ENCODE measurements at regions not wholly inside any gene's neighbourhood (a gene's known extent, or its start where the extent isn't known, plus 50 kb on each side); places are given as distances from the start of the nearest gene placed in this dataset.
"Not testable (repeated sequence)": the region's sequence is repeated elsewhere in the genome, so short reads cannot be mapped to it uniquely, and the experiment has no call there.

DNA sequence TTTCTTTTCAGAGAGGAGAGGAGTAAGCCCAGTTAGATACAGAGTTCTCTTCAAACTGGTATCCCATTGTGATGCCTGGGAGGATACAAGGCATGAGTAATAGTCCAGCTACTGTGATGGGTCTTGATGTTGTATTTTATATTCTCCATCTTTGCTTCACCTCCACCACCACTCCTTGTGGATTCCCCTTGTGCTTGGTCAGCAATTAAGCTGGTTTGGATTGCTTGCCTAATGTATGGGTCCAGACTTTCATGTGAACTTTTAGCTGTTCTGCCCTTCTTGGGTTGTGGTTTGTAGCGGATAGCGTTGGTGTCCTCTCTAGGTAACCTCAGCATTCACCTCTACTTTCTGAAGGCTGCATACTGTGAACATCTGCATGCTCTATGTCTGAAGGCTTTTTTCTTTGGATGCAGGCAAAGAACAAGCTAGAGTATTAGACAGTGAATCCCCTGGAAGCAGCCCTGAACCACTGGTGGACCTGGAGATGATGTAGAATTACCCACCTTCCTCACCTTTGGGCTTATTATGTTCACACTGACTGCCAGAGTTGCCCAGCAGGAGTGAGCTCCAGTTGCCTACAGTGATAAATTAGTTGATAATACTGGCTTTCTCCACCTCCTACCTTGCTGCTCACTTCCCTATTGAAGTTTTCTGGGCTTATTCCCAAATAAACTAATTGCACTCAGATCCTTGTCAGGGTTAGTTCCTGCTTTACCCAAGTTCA lies 126.5 kb upstream of the MTPN start:
- TF ChIP-seq, protein P1, sequence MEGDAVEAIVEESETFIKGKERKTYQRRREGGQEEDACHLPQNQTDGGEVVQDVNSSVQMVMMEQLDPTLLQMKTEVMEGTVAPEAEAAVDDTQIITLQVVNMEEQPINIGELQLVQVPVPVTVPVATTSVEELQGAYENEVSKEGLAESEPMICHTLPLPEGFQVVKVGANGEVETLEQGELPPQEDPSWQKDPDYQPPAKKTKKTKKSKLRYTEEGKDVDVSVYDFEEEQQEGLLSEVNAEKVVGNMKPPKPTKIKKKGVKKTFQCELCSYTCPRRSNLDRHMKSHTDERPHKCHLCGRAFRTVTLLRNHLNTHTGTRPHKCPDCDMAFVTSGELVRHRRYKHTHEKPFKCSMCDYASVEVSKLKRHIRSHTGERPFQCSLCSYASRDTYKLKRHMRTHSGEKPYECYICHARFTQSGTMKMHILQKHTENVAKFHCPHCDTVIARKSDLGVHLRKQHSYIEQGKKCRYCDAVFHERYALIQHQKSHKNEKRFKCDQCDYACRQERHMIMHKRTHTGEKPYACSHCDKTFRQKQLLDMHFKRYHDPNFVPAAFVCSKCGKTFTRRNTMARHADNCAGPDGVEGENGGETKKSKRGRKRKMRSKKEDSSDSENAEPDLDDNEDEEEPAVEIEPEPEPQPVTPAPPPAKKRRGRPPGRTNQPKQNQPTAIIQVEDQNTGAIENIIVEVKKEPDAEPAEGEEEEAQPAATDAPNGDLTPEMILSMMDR (conservative IDR thresholded peaks at IDR 0.05; ENCODE audit: control insufficient read depth, insufficient read depth, low read depth, low read length): no peak
- H3K4me3 ChIP-seq (ENCODE audit: control insufficient read depth, low read depth, low read length): no peak overlapping the region
- DNase-seq (ENCODE audit: low read depth): no peak

DNA sequence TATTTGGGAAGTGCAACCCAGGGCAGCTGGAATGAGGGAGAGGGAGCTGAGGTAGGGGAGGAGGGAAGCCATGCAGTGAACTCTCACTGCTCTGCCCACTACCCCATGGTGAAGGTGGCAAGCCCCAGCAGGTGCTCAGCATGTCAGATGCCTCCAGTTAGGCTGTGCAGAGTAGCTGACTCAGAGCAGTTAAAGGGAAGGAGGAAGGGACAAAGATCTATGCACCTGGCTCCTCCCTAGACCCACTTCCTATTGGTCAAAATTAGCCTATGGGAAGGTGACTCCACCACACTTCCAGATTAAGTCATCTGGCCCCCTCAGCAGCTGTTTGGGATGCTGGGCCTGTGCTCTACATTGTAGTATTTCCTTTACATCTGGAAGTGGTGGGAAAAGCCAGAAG lies 125.7 kb upstream of the MTPN start:
- no peak for DNase-seq (ENCODE audit: low read depth)
- TF ChIP-seq, protein P1 (conservative IDR thresholded peaks at IDR 0.05; ENCODE audit: control insufficient read depth, insufficient read depth, low read depth, low read length): no peak
- H3K4me3 ChIP-seq (ENCODE audit: control insufficient read depth, low read depth, low read length): no peak overlapping the region

DNA sequence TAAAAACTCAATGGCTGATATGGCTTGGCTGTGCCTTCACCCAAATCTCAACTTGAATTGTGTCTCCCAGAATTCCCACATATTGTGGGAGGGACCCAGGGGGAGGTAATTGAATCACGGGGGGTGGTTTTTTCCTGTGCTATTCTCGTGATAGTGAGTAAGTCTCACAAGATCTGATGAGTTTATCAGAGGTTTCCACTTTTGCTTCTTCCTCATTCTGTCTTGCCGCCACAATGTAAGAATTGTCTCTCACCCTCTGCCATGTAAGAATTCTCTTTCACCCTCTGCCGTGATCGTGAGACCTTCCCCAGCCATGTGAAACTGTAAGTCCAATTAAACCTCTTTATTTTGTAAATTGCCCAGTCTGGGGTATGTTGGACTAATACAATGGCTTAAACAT lies 115.6 kb upstream of the MTPN start:
- DNase-seq (ENCODE audit: low read depth); H3K4me3 ChIP-seq (ENCODE audit: control insufficient read depth, low read depth, low read length): not testable (repeated sequence)

DNA sequence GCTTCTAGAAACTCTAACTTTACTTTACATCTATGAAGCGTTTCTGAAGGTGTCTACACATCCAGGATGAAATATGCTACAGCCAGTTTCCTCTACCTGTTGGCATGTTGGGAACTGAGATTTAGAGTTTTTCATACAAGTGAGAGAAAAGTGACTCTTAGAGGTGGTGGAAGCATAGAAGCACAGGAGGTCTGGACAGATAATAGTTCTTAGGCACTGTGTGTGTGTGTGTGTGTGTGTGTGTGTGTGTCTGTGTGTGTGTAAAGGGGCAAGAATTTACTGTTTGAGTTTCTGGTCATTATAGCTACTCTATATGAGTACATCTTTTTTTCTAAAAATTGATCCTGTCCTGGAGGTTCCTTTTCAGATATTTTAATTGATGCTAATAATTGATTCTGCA lies 110.7 kb upstream of the MTPN start:
- TF ChIP-seq, protein P1 (conservative IDR thresholded peaks at IDR 0.05; ENCODE audit: control insufficient read depth, insufficient read depth, low read depth, low read length): no peak
- no peak for DNase-seq (ENCODE audit: low read depth)
- H3K4me3 ChIP-seq (ENCODE audit: control insufficient read depth, low read depth, low read length): no peak overlapping the region

DNA sequence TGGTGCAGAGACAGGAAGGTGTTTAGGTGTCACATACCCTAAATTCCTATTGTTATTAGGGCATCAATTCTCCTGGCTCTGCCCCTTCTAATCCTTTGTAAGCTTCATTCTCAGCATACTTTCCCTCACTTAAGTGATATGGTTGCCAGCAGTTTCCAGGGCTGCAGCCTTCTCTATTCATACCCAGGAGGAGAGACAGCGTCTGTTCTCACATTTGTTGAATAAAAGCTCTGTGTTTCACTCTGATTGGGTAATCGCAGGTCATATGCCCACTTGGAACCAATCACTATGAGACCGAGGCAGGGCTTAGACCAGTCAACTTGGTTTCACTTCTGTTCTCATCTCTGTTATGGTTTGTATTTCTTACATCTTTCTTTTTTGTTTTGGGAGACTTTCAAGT lies 109.6 kb upstream of the MTPN start:
- peak overlapping the region; percentile 41 for H3K4me3 ChIP-seq (ENCODE audit: control insufficient read depth, low read depth, low read length)
- DNase-seq (ENCODE audit: low read depth): peak; percentile 86

DNA sequence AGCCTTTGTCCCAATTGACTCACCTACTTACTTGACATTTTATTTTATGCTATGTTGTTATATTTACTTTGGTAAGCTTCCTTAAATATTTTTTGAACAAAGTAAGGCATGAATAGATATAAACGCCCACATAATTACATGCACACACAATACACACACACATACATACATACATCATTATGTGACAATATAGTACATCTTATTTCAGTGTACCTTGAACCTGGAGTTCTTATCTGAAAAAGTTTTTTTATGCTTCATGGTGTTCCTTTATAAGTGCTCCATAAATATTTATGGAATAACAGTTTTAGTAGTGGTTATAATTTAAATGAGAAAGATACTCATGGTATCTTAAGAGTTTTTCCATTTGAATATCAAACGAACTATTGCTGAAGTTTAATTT lies 102.8 kb upstream of the MTPN start:
- TF ChIP-seq, protein P1 (conservative IDR thresholded peaks at IDR 0.05; ENCODE audit: control insufficient read depth, insufficient read depth, low read depth, low read length): no peak
- DNase-seq (ENCODE audit: low read depth): no peak
- no peak overlapping the region for H3K4me3 ChIP-seq (ENCODE audit: control insufficient read depth, low read depth, low read length)

More for the DNA sequence above, 109.6 kb upstream of the MTPN start:
- TF ChIP-seq, protein P1 (conservative IDR thresholded peaks at IDR 0.05; ENCODE audit: control insufficient read depth, insufficient read depth, low read depth, low read length): no peak

DNA sequence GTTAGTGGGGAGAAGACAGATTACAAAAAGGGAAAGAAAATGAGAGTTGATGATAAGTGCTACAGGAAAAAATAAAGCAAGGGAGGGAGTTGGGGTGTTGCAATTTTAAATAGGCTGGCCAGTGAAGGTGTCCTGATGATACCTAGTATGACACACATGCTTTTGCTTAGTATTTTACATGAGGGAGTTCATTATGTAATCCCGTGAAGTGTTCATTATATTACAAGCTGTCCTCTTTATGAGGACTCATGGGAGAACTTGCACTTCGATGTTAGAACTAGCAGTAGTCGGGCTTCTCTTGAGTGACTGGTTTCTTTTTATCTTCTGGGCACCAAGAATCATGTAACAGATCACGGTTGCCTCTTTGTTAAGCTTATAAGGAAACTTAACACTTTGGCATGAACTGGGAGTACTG lies 102.3 kb upstream of the MTPN start:
- H3K4me3 ChIP-seq (ENCODE audit: control insufficient read depth, low read depth, low read length): no peak overlapping the region
- DNase-seq (ENCODE audit: low read depth): no peak
- TF ChIP-seq, protein P1 (conservative IDR thresholded peaks at IDR 0.05; ENCODE audit: control insufficient read depth, insufficient read depth, low read depth, low read length): no peak

Measured in fibroblast of mammary gland (primary cell).